Neutrophil (primary cell): ENCODE measurements at regions not wholly inside any gene's neighbourhood (a gene's known extent, or its start where the extent isn't known, plus 50 kb on each side); places are given as distances from the start of the nearest gene placed in this dataset.

Experiments used
- H3K27ac ChIP-seq: fragments of 200-600 bp; sonication (generic); 2 replicates; pipeline ENCODE4 v1.5.1; 2016; ENCODE audit warnings: mild to moderate bottlenecking, moderate library complexity
- H3K27me3 ChIP-seq: fragments of 200-600 bp; sonication (generic); 2 replicates; pipeline ENCODE4 v1.6.0; 2016; ENCODE audit warnings: mild to moderate bottlenecking
- H3K36me3 ChIP-seq: fragments of 200-600 bp; sonication (generic); 2 replicates; pipeline ENCODE4 v1.5.1; 2017
- H3K4me1 ChIP-seq, 2 experiments: fragments of 200-600 bp in 1 of 2; sonication (generic) in 1 of 2; 1 replicate in 1 of 2; 2 replicates in 1 of 2; pipeline versions ENCODE4 v1.5.1 to v1.6.1; 2013 to 2016; ENCODE audit warnings: low read depth in 1 of 2, low read length in 1 of 2, mild to moderate bottlenecking in 1 of 2, moderate library complexity in 1 of 2; ENCODE audit not compliant: control insufficient read depth in 1 of 2, insufficient read depth in 1 of 2
- H3K4me3 ChIP-seq, 2 experiments: fragments of 200-600 bp in 1 of 2; sonication (generic) in 1 of 2; 1 replicate in 1 of 2; 2 replicates in 1 of 2; pipeline ENCODE4 v1.5.1; 2013 to 2016; ENCODE audit warnings: low read depth in 1 of 2, low read length in 1 of 2, mild to moderate bottlenecking in 1 of 2, moderate library complexity in 1 of 2
- H3K9me3 ChIP-seq: fragments of 200-600 bp; sonication (generic); 2 replicates; pipeline ENCODE4 v1.5.1; 2016
- TF ChIP-seq, protein P1 (sequence below): fragments of 200-600 bp; sonication (generic); IDR thresholded peaks from 2 replicates; pipeline ENCODE4 v1.5.1; 2016; ENCODE audit warnings: antibody characterized with exemption

DNA sequence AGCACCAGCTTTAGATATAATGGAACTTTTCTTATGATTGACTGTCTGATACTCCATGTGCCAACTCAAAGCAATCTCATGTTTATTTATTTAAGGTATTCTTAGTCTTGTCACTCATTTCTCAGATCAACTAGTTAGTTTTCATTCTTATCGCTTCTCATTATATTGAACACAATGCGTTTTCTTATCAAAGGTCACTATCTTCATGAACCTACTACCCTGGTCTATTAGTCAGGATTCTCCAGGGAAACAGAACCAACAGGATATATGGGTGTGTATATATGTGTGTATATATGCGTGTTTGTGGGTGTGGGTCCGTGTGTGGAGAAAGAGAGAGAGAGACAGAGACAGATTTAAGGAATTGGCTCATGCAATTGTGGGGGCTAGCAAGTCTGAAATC lies 619.9 kb downstream of the ZEB2 start:
- Histone ChIP-seq H3K4me3 (no peak overlapping the region), H3K27me3 (no peaks in the 10 kb centered on the region), H3K4me1 (peaks cover 3 to 8% of the 10 kb centered on the region in 2 experiments), H3K9me3 (no peaks in the 10 kb centered on the region), H3K36me3 (no peaks in the 10 kb centered on the region), H3K27ac (no peak overlapping the region)
- TF ChIP-seq, protein P1, sequence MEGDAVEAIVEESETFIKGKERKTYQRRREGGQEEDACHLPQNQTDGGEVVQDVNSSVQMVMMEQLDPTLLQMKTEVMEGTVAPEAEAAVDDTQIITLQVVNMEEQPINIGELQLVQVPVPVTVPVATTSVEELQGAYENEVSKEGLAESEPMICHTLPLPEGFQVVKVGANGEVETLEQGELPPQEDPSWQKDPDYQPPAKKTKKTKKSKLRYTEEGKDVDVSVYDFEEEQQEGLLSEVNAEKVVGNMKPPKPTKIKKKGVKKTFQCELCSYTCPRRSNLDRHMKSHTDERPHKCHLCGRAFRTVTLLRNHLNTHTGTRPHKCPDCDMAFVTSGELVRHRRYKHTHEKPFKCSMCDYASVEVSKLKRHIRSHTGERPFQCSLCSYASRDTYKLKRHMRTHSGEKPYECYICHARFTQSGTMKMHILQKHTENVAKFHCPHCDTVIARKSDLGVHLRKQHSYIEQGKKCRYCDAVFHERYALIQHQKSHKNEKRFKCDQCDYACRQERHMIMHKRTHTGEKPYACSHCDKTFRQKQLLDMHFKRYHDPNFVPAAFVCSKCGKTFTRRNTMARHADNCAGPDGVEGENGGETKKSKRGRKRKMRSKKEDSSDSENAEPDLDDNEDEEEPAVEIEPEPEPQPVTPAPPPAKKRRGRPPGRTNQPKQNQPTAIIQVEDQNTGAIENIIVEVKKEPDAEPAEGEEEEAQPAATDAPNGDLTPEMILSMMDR, result no peak

DNA sequence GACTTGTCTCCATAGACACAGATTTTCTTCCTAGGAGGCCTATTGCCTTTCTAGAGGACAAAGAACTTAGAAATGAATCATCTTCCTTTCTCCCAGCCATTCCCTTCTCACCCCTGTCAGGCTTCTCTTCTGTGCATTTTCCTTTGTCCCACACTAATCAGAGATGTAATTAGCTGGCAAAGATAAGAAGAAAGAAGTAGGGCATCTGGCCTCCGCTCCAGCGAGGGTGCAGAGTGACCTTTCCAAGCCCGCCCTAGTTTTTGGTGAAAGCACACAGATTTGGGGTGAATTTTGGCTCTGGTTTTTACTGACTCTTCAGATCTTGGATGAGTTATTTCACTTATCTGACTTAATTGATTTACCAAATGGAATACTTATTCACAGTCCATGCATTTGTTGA lies 626.5 kb downstream of the ZEB2 start:
- TF ChIP-seq, protein P1, result no peak
- Histone ChIP-seq H3K36me3 (no peaks in the 10 kb centered on the region), H3K27ac (no peak overlapping the region), H3K9me3 (no peaks in the 10 kb centered on the region), H3K4me3 (no peak overlapping the region), H3K4me1 (no peaks in the 10 kb centered on the region), H3K27me3 (no peaks in the 10 kb centered on the region)

DNA sequence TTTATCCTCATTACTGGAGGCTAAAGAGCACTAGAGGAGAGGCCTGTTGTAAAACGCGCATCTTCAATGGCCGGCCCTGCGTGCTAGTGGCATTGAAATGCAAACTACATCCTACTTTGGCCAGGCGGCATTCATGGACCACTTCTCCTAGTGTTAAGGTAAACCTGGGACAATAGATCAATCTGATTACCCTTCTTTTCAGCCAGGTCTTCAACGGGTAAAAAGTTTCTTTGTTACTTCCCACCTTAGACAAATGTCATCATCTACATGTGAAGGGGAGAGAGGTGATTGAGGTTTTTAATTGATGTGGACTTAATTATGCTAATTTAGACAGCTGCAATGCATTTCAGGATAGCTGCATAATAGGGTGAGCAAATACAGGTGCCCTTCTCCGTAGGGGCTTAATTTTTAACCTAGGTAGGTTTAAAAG lies 628.0 kb downstream of the ZEB2 start:
- Histone ChIP-seq H3K9me3 (no peaks in the 10 kb centered on the region), H3K27me3 (no peaks in the 10 kb centered on the region), H3K27ac (no peak overlapping the region), H3K36me3 (no peaks in the 10 kb centered on the region), H3K4me3 (no peak overlapping the region), H3K4me1 (no peaks in the 10 kb centered on the region)
- TF ChIP-seq, protein P1, result no peak

DNA sequence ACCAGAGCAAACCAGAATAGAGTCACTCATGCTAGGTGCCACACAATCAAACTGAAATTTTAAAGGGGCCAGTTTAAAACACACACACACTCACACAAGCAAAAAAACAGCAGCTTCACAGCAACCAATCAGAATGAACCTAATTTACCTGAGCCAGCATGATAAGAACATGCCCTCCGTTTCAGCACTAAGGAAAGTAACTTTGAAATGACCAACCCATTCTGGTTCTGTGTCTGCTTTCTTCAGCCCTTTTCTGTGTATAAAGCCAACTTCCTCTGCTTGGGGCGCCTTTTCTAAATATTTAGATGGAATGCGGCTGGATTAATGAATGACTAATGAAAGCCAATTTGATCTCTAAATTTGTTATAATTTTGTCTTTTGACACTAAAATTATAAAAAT lies 629.1 kb downstream of the ZEB2 start:
- Histone ChIP-seq H3K4me1 (no peaks in the 10 kb centered on the region), H3K27me3 (no peaks in the 10 kb centered on the region), H3K27ac (no peak overlapping the region), H3K9me3 (no peaks in the 10 kb centered on the region), H3K36me3 (no peaks in the 10 kb centered on the region), H3K4me3 (no peak overlapping the region)
- TF ChIP-seq, protein P1, result no peak

DNA sequence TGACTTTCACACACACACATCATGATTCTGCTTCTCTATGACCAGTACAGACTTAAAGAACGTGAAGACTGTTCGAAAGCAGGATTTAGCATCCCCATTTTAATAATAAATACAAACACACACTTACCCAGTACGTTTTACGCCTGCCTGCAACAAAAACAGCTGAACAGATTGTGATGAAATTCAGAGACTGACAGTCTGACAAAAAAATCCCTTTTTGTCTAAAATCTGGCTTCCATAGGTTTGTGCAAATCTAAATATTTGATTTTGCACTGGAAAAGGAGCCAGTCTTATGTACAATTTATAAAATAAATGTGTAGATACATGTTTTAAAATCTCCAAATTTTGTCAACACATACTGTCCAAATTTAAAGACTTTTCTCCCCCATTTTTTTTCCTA lies 630.7 kb downstream of the ZEB2 start:
- H3K36me3 ChIP-seq, result no peaks in the 10 kb centered on the region
- H3K27ac ChIP-seq, result no peak overlapping the region
- TF ChIP-seq, protein P1, result no peak
- no peaks in the 10 kb centered on the region for H3K27me3 ChIP-seq
- no peaks in the 10 kb centered on the region for H3K9me3 ChIP-seq
- H3K4me1 ChIP-seq, result no peaks in the 10 kb centered on the region
- no peak overlapping the region for H3K4me3 ChIP-seq

DNA sequence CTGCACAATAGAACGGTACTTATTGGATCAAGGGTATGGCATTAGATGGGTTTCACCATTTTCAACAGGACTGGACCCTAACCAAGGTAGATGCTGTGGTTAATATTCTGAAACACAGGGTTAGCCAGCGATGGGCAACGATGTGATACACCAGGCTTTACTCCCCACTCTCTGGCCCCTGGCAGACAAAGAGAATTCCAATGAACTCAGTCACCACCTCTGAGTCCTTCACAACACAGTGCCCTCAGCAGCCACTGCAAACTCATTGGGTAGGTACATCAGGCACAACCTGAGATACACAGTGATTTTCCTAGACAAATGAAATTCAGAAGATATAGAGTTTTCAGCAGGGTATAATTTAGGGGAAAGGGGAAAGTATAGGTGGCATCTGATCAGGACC lies 634.5 kb downstream of the ZEB2 start:
- Histone ChIP-seq H3K4me3 (no peak overlapping the region), H3K4me1 (no peaks in the 10 kb centered on the region), H3K9me3 (no peaks in the 10 kb centered on the region), H3K27me3 (no peaks in the 10 kb centered on the region), H3K36me3 (no peaks in the 10 kb centered on the region), H3K27ac (no peak overlapping the region)
- TF ChIP-seq, protein P1, result no peak
